ENCODE measurements at regions not wholly inside any gene's neighbourhood (a gene's known extent, or its start where the extent isn't known, plus 50 kb on each side); places are given as distances from the start of the nearest gene placed in this dataset.

DNA sequence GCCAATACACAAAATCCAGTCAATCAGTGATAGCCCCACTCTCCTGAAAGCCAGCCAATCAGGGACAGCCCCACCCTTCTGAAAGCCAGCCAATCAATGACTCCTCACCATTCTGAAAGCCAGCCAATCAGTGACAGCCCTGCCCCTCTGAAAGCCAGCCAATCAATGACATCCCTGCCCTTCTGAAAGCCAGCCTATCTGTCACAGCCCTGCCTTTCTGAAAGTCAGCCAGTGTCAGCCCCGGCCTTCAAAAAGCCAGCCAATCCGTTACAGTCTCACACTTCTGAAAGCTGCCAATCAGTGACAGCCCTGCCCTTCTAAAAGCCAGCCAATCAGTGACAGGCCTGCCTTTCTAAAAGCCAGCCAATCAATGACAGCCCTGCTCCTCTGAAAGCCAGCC is 95.9 kb upstream of the HDAC4 start:
- DNase-seq (ENCODE audit: low read depth): no peak

DNA sequence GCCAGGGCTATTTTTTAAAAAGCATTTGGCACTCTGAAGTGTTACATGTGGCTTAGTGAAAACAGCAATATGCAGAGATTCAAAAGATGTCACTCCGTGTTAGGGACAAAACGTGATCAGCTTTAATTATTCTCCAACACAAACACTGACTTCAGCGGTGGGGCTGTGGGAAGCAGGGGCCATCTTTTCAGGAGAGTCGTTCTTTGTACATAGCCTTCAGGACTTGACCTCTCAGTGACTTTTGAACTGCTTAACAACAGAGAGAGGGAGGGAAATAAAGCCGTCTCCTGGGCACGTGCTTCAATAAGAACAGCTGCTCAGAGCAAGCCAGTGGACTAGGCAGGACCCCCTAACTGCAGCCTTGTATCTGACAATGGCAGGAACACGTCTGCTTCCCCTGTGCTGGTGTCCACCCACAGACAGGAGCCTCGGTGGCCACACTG is 95.0 kb upstream of the HDAC4 start:
- no peak for DNase-seq (ENCODE audit: low read depth)

DNA sequence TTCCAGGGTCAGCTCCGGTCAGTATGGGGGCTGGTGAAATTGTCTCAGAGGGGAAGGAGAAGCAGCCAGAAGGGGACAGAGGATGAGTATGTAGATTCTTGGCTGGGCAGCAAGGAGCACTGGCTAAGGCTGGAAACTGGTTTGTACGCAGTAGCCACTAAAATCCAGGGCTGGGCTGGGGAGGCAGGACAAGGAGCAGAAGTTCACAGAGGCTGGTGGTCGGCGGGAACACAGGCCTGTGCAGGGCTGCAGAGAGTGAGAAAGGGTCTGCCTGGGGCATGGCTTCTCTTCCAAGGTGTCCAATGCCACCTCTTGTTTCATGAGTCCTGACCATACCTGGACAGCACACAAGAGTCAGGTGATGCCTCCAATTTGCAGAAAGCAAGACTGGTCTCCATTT is 94.4 kb upstream of the HDAC4 start:
- no peak for DNase-seq (ENCODE audit: low read depth)

DNA sequence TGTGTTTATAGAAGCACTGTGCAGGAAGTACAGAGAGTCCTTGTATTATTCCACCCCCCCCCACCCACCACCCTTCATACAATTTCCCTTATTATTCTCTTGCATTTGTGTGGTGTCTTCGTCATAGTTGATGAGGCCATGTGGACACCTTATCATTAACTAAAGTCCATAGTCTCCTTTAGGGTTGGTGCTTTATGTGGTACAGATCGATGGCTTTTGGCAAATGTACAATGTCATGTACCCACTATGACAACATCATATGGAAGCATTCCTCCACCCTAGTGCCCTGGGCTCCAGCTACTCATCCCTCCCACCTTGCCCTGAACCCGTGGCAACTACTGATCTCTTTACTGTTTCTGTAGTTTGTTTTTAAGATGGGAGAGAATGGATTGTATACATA is 93.8 kb upstream of the HDAC4 start:
- no peak for DNase-seq (ENCODE audit: low read depth)

DNA sequence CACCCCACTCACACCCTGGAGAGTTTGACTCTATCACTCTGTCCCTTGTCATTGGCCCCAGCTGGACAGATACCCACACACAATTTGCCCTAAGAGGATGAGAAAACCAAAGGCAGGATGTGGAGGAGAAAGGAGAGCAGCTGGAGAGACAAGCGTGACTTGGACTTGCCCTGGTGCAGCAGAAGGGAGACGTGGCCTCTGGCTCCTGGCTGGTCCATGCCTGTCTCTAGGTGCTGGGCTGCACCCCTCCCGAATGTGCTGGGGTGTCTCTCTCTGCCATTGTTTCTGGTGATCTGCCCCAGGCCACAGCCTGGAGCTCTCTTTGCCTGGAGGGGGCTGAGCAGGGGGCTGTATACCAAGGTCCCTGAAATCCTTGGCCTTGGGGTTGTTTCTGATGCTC is 88.7 kb upstream of the HDAC4 start:
- DNase-seq (ENCODE audit: low read depth): no peak

DNA sequence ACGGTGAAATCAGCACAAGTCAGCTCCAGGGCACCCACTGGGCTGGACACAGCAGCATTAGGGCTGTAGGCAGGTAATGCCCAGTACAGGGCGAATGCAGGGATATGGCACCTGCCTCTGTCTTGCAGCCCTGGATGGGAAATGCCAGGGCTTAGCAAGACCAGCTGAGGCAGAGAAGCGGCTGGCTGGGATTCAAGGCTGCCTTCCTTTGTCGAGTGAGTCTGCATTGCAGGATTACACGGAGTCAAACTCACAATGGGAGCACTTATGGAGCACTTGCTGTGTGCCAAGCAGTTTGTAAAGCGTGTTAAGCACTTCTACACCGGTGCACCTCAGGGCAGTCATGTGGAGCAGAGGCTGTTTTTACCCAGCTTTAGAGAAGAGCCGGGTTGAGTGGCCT is 87.3 kb upstream of the HDAC4 start:
- DNase-seq (ENCODE audit: low read depth): no peak

DNA sequence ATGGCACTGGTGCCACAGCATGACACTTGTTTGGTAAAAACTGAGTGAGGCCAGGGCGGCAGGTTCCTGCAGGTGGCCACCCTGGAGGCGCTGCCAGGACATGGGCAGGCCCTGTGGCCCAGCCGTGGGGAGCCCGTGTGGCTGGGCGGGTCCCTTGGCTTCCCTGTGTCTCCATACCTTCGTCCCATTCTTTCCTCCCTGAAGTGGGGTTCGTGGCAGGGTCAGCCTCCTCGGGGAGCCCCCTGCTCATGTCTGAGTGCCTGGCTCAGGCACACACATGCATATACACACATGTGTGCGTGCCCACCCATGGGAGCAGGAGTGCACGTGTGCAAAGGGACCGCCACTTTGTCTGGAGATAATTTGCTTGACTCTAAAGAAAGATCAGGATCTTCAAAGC is 86.5 kb upstream of the HDAC4 start:
- no peak for DNase-seq (ENCODE audit: low read depth)

DNA sequence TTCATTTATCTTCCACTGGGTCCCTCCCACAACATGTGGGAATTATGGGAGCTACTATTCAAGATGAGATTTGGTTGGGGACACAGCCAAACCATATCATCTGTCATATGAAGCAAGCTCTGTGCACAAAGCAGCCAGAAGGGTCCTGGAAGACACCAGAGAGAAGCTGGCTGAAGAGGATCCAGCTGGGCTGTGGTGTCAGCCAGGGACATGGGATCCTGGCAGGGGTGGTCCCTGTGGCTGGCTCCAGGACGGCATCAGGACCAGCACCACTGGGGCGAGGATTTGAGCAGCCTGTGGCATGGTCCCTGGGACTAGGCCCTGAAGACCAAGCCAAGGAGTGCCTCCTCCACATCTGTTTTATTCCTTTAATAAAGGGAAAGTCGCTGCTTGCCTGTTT is 84.8 kb upstream of the HDAC4 start:
- DNase-seq (ENCODE audit: low read depth): no peak

DNA sequence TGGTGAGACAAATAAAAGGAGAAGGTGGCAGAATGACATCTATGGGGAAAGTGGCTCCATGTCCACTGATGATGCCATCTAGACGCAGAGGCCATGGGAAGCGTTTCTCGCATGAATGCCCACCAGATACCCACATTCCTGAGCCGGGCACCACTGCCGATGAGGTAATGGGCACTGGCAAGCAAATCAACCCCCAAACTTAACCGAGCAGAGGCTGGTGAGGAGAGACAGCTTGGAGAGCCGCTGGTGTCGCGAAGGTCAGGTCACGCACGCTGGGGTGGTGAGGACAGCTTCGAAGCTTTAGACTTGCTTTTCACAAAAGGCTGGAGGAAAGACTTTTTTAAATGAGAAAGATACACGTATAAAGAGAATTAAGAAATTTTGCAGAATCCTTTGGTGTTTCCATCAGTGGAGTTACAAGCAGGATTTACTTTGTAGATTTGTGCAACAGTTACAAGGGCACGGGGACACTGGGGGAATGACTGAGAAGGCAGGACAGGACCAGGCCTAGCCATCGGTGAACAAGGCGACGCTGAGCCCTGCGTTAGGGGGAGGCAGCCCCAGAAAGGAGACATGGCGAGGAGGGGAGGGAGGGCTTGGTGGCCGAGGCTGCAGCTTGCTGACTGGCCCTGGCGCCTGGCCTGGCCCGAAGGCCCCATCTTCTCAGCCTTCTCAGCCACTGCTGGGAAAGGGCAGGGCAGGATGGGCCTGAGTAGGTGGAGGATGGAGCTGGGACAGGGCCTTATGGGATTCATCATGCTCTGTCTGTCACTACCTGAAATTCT is 83.9 kb upstream of the HDAC4 start:
- no peak for DNase-seq (ENCODE audit: low read depth)

DNA sequence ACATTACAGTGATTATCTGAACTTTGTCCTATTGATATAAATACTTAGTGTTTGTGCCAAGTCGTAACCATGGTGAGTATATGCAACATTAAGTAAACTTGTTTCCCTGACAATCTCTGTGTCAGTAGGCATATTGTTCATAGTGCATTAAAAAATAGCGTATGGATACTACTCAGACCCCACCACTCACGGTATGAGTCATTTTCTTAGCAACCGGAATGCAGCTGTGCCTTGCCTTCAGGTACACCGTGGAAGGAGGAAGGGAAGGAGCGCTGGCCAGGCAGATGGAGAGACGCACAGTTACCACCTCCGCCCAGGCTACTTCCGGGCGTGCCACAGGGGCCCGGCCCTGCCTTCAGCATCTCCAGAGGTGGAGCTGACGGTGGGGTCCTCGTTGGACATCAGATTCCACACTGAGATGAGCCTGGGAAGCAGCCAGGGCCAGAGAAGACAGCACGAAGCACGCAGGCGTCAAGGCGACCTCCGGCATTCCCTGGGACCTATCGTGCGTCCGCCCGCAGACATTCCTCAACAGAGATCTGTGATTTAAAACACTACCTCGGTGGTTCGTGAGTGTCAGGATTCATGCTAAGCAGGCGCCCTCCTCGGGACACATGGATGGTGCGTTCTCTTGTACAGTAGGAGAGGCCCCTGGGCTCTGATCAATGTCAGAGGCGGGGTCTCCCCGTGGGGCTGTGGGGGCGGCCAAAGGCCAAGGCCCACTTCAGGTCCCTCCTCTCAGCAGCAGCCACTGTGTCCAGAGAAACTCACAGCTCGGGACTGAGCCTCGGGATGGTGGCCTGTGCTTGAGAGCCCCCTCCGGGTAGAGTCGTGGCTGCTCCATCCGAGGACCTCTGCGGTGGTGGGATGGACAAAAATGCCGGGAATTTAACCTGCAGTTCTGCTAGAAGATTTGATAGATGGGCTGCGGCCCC is 82.2 kb upstream of the HDAC4 start:
- no peak for DNase-seq (ENCODE audit: low read depth)

DNA sequence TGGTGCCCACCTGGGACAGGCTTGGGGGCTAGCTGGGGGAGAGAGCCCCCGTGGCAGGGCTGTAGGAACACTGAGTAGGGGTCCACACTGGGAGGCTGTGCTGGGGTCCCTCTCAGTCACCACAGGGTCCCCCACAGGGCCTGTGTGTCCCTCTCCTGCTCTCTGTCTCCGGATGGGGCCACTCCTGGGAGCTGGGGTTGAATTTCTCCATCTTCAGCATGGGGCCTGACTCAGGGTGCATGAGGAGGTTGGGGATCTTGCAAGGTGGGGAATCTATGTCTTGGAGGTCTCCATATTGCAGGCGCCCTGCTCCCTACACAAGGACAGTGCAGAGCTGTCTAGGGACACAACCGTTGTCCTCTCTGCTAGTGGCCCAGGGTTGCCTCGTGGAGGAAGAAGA is 78.7 kb upstream of the HDAC4 start:
- DNase-seq (ENCODE audit: low read depth): no peak

DNA sequence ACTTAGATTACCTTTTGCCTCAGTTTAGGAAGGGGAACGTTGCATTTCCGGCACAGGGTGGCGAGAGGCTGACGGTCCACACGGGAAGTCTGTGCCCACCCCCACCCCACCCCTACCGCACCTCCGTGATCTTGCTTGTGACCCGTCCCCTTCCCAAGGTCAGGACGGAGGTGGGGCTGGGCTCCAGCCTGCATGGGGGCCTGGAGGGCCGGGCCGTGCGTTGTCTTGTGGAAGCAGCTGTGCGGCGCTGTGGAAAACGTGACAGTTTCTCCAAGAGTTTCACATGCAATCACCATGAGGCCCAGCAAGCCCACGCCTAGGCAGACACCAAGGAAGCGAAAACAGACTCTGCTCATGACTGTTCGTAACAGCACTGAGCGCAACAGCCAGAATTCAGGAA is 76.8 kb upstream of the HDAC4 start:
- DNase-seq (ENCODE audit: low read depth): no peak

DNA sequence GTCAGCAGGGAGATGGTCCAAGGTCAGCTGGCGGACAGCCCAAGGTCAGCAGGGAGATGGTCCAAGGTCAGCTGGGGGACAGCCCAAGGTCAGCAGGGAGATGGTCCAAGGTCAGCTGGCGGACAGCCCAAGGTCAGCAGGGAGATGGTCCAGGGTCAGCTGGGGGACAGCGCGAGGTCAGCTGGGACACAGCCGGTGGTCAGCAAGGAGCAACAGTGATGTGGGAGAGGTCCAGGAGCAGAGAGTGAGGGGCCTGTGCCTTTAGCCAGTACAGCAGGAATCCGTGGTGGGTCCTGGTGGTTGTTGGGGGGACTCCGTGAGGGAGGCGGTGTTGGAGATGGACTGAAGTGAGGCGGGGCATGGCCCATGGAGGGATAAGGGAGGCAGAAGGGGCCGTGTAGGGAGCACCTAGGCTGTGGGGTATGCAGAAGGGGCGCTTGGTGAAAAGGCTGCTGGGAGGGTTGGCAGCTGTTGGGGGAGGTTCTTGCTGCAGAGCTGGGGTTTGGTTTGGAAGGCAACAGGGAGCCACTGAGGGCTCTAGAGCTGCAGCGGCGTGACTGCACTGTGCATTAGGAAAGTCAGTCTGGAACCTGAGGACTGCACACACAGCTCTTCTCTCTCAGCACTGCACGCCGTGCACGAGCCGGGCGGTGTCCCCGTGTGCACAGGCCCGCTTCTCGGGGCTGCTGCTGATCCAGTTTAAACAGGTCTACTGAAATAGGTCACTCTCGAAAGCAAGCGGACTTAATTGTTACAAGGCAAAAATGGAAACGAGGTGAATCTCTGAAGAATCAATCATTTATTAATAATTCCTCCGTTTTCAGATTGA is 76.2 kb upstream of the HDAC4 start:
- DNase-seq (ENCODE audit: low read depth): no peak

DNA sequence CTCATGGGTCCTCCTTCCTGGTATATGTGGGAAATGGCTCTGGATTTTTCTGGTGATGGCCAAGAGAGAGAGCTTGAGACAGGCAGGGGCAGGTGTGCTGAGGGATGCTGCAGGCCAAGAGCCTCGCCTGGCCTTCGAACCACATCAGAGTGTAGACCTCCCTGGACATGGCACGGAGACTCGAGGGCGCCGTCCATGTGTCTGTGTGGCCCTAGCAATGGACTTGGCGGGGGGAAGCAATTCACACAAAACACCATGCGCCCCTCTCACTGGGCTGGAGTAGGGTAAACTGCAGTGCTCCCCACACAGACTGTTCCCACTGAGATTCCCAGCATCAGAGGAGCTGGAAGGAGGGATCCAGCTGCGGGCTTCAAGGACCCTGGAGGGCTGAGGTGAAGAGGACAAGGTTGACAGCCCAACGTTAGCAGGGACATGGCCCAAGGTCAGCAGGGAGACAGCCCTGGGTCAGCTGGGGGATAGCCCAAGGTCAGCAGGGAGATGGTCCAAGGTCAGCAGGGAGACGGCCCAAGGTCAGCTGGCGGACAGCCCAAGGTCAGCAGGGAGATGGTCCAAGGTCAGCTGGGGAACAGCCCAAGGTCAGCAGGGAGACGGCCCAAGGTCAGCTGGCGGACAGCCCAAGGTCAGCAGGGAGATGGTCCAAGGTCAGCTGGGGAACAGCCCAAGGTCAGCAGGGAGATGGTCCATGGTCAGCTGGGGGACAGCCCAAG is 75.4 kb upstream of the HDAC4 start:
- no peak for DNase-seq (ENCODE audit: low read depth)

DNA sequence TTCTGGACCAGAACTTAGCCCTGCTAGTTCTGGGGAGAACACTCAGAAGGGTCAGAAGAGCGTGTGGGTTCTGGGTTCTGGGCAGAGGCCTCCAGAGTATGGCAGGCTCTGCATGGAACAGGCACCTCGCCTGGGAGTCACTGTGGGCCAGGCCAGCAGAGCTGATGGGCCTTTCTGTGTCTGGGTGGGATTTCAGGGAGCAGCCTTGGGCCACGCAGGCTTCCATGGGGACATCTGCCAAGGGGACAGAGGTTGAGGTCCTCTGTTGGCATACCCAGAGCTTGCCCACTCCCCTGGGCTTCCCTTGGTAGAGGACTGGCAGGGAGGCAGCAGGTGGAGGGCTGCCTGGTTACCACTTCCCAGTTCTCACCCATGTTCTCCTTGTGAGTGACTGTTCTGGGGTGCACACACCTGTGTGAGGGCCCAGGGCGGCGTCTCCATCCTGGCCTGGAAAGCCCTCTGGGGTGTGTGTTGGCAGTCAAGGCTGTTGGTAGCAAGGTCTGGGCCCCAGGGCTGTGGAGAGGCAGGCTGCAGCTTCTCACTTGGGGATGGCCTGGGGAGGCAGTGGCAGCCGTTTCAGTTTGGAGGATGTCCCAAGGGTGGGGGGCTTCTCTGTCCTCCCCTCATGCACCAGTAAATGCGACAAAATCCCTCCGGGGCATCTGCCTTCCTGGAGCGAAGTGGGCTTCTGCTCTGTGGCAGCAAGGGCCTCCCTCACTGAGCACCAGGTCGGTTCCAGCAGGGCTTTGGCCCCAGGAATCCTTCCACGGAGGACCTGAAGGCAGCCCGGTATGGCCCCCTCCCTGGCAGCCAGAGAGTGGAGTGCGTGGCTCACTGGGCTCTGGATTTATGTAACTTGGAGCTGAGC is 74.6 kb upstream of the HDAC4 start:
- DNase-seq (ENCODE audit: low read depth): no peak

DNA sequence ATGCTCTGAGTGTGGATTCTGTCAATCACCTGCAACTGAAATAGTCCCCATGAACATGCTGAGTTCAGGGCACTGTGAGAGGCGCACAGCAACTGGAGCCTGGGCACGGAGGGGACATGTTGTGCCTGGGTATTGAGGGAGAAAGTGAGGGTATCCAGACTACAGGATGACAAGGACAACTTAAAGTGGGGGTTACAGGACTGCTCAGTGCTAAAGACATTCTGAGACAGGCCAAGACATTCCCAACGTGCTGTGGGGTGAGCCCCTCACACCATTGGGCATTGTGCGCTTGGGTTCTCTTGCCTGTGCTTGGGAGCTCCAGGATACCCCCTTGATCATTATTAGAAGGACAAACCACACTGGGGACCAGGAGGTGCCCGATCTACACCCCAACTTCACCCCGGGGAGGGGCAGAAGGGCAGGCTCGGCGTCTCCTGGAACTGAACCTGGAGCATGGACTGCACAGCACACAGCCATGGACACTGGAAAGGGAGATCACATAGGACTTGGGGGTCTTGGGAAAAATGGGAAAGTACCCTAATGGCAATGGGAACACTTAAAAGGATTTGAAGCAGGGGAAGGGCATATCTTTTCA is 72.5 kb upstream of the HDAC4 start:
- DNase-seq (ENCODE audit: low read depth): no peak

DNA sequence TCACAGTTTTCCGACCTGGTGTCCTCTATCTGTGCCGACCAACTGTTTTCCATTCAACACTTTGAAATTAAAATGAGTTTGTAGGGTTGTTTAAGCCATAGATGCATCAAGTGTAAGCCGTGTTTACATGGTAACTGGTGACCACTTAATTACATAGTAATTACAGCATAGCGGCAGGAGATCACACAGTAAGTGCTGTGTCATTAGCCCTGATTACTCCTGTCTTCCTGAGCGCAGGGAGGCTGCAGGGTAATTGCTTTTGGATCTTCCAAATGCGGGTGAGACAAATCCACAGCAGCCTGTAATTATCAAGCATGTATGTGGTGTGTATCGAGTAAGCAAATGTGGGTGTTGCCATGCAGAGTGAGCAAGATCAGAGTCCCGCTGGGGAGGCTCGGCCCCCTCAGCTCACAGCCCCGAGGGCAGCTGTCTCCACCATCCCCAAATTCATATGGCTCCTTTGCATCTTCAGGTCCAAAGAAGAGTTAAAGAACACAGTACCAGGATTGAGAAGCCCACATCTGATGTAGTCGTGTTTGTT is 71.5 kb upstream of the HDAC4 start:
- no peak for DNase-seq (ENCODE audit: low read depth)

DNA sequence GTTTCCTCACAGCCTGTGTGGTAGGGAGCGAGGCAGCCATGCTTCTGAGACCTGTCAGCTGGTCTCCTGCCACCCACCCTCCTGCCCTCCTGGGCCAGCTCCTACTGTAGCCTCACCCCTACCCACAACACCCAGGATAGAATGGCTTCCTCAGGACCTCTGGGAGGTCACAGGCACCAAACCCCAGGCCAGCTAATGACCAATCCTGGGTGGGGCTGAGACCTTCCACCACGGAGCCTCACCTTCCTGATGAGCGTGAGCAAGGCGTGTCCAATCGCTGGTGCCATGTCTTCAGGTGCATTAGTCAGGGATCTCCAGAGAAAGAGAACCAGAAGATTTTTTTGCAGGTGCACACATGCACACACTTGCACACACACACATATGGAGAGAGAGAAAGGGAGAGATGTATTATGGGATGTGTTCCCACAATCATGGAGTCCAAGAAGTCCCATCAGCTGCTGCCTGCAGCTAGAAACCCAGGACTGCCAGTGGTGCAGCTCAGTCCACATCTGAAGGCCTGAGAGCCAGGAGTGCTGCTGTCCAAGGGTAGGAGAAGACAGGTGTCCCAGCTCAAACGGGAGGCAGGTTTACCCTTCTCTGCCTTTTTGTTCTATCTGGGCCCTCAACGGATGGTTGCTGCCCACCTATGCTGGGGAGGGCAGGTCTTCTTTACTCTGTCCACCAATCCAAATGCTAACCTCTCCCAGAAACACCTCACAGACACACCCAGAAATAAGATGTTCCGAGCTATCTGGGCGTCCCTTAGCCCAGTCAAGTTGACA is 70.4 kb upstream of the HDAC4 start:
- DNase-seq (ENCODE audit: low read depth): no peak

Measured in stimulated activated CD8-positive, alpha-beta memory T cell treated with anti-CD3 and anti-CD28 coated beads, Interleukin-12 subunit alpha, Interleukin-12 subunit beta, amount 100 ng/mL, for 1 hour (primary cell).